HG02981 (cell line): ENCODE measurements at regions not wholly inside any gene's neighbourhood (a gene's known extent, or its start where the extent isn't known, plus 50 kb on each side); places are given as distances from the start of the nearest gene placed in this dataset.
"Not testable (repeated sequence)": the region's sequence is repeated elsewhere in the genome, so short reads cannot be mapped to it uniquely, and the experiment has no call there.

ENCODE experiments used
- ATAC-seq: cut with Tn5 transposase; IDR thresholded peaks from one replicate; pipeline ENCODE4 v1.9.1; 2021; ENCODE audit warnings: mild to moderate bottlenecking, moderate library complexity; ENCODE audit not compliant: unreplicated experiment

DNA sequence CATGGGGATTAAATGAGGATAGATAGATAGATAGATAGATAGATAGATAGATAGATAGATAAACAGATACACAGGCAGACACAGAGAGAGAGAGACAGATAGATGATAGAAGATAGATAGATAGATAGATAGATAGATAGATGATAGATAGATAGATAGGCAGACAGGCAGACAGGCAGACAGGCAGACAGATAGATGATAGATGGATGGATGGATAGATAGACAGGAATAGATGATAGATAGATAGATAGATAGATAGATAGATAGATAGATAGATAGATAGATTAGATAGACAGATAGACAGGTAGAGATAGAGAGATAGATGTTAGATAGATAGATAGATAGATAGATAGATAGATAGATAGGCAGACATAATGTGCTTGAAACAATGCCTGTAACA is 137.3 kb downstream of the MED10 start:
- ATAC-seq: not testable (repeated sequence)

DNA sequence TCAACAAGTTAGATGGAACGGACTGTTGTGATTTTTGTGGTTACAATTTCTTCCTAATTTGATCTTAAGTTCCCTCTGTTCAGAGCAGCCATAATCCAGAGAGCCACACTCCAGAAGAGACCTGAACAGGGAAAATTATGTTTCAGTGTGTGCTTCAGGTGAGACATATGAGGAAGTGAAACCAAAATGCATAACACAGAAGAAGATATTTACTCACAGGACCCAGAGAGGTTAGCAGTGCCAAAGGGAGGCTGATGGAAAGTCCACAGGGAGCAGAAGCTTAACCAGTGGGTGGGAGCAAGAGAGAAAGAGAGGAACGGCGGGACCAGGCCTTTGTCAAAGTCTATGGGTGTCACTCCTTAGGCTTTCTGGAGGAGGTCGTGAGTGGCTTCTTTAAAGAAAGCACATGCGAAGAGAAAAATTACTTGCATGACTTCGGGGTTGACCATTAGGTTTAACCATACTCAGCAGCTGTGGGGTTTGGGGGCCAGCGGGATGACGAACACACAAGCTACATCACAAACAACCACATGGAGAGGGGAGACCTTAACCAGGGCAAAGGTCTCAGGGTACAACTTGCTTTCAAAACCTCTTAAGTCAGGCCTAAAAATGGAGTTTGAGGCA is 141.4 kb downstream of the MED10 start:
- peak; percentile 61 for ATAC-seq

DNA sequence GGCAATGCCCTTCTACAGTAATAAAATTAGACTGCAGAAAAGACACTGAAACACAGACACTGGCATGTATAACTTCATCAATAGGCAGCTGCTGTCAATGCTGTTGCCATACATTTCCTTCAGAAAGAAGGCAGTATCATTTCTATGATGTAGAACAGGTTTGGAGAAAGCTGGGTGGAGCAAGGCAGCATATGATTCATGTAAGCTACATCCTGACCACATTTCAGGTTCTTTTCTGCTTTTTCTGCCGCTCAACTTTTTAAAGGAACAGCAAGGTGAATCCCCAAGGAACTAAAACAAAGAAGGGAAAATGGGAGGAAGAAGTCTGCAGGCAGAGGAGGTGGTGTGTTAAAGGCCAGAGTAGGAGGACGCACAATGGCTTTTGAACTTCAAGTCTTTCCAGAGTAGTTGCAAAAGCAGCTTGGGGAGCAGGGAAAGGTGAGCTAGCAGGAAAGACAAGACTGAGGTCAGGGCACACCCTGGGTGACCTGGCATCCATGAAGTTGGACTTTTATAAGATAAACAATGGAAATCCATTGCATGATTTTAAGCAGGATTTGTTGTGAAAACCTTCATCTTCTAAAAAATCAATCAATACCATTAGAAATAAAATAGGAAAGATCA is 142.1 kb downstream of the MED10 start:
- no peak for ATAC-seq

GRCh38 chr5:6235726-6236125 is 142.6 kb downstream of the MED10 start:
- ATAC-seq: no peak

DNA sequence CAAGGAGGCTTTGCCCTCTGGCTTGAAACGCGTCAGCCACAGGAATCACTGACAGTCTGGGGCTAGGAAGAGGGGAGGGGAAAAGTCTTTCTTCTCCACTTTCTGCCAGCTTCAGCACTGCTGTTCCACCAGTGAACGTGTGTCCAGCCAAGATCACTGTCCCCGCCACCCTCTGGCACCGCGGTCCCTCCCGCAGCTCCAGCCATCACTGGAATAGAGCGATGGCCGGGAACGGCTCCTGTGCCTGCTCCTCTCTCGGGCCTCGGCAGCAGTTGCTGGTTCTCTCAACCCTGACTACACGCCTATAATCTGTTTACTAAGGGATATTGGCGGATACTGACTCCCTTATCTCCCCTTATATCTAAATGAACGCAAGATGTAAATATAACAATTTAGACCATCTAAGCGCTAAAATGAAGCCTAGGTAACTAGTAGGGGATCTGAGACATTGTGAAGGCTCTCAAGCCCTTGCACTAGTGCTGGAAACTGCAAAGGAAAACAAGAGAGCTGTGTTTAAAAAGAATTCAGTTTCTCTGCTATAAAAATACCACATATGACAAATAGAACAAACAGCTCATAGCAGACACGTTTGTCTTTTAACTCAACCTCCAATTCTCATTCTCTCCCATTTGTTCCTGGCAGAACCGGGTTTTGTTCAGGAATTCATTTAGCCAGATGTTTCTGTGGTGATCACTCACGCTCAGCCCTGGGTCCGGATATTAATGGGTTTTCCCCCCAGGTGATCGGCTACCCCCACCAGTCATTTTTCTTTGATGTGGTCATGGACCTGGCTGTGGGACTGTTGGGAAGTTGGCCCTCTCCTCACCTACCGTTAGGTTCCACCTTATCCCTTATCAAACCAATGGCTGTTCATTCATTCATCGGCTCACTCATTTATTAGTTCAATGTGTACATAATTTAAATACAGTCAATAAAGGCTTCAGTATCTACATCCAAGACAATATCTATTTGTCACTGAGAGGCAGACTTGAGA is 149.8 kb downstream of the MED10 start:
- no peak for ATAC-seq

GRCh38 chr5:6225121-6225607 is 153.2 kb downstream of the MED10 start:
- no peak for ATAC-seq

- ATAC-seq: no peak
Observed at GRCh38 chr5:6224406-6224805, 153.9 kb downstream of the MED10 start.

DNA sequence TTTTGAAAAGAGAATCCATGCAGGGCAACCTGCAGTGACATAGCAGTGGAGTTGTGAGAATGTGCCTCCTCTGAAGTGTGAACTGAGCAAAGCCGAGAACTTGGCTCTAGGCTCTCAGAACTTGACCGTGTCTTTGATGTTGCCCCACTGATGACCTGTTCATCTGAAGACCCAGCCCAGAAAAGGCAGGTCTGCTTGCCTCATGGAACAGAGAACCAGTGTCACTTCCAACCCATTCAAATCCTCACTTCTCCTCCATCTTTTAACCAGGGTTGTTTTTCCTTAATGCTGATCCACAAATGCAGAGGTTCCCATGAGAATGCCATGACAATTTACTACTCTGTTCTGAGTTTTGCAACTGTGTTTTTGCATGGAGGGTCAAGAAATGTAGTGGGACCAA is 155.4 kb downstream of the MED10 start:
- no peak for ATAC-seq

DNA sequence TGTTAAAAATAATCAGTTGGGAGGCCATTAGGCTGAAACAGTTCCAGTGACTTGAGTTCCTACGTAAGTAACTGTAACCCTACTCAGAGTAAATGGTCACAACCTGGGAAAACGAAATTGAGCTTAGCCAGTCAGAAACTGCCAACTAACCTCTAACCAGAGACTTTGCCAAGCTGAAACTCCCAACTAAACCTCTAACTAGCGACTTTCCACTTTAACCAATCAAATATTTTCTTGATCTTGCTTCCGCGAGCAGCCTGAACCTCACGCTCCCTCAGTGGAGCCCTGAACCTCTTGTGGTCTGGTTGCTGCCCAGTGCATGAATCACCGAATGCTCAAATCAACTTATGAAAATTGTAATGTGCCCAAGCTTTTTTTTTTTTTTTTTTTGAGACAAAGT is 156.2 kb downstream of the MED10 start:
- no peak for ATAC-seq

- ATAC-seq: no peak
Observed at GRCh38 chr5:6221141-6221626, 157.2 kb downstream of the MED10 start.

GRCh38 chr5:6220346-6221088 is 157.8 kb downstream of the MED10 start:
- ATAC-seq: no peak

DNA sequence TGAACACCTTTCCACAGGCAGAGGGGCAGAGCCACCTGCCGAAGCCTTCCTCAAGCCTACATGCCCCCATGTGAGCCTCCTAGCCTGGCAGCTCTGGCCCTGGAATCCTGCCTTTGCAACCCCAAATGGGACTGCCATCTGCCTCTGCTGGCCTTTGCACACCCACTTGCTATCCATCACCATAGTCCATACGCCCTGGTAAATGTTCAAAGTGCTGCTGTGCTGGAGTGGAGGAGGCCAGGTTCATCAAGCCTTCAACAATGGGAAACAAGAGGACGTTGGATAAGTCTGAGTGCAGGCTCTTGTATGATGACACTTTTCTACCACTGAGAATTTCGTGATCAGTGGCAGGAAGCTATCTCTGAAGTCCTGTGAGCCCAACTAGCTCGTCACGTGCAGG is 159.8 kb downstream of the MED10 start:
- no peak for ATAC-seq

DNA sequence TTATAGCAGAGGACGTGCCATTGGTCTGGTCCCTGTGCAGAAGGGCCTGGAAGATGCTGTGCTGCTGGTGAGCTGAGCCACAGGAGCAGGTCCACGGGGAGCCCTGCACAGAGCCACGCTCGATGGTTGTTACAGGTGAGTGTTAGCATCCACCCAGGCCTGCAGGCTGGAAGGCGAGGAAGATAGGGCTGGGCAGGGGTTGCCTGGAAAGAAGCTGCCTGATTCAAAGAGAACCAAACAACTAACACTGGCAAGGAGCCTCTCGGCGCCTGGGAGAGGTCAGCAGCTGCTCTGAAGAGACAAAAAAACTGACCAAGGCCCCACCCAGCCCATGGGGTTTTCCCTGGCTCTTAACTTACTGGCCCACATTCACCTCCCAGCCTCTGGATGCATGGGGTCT is 160.2 kb downstream of the MED10 start:
- ATAC-seq: no peak

DNA sequence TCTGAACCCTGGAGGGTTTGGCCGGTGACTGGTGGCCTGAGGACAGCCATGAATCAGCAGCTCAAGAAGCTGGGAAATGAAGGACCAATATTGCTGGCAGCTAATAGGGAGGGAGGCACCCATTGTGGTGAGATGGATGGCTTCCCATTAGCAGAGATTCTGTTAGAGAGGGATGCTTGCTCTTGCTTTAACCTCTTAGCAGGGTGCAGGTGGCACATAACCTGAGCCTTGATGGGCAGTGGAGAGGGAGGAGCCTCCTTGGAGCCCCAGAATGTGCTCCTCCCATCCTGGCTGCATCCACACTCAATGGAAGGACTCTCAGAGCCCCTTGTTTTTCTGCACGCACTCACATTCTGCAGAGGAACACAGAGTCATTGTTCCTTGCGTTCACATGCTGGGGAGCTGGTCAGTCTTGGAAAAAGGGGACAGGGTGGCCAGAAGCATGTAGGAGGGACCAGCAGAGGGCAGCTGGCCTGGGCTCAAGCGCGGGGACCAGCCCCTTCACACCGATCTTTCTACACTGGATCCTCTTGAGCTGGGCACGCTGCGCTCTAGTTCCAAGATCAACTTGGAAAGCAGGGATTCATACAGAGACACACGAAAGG is 161.8 kb downstream of the MED10 start:
- ATAC-seq: no peak

- ATAC-seq: no peak
Observed at GRCh38 chr5:6215891-6216290, 162.5 kb downstream of the MED10 start.

DNA sequence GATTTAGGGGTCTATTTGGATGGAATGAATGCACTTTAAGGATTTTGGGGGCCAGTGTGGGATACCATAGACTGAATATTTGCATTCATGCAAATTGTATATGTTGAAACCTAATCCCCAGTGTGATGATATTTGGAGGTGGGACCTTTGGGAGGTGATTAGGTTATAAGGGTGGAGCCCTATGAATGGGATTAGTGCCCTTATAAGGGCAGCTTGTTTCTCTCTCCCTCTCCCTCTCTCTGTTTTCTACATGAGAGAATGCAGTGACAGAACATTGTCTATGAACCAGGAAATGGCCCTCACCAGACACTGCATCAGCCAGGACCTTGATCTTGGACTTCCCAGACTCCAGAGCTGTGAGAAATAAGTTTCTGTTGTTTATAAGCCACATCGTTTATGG is 166.1 kb downstream of the MED10 start:
- ATAC-seq: no peak

GRCh38 chr5:6206501-6206900 is 171.8 kb downstream of the MED10 start:
- no peak for ATAC-seq

- no peak for ATAC-seq
Observed at GRCh38 chr5:6202968-6203365, 175.4 kb downstream of the MED10 start.

- no peak for ATAC-seq
Observed at GRCh38 chr5:6202149-6202967, 176.0 kb downstream of the MED10 start.

DNA sequence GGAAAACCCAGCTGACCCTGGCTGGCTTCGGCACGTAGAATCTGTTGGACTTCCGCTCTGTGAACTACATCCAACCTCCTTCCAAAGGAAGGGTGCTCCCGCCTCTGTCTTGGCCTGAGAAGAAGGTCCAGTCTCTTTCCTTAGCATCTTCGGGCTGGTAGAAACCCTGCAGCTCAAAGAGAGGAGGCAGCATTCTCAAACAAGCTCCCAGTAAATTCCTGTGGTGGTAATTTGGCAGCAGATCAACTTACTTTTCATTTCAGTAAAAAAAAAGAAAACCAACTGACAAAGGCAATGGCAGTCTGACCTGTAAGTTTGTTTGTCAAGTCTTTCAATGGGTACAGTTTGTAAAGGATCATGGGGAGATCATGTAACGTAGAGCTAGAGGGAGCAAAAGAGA is 176.7 kb downstream of the MED10 start:
- no peak for ATAC-seq
